Mesenchymal stem cell (in vitro differentiated cells and primary cell): ENCODE measurements at regions not wholly inside any gene's neighbourhood (a gene's known extent, or its start where the extent isn't known, plus 50 kb on each side); places are given as distances from the start of the nearest gene placed in this dataset.

ENCODE experiments used
- DNase-seq: peaks from one replicate; pipeline ENCODE4 v3.0.0-alpha.2; 2013
- H2AFZ ChIP-seq: one replicate; pipeline ENCODE4 v1.6.1; 2013; ENCODE audit warnings: low read depth, mild to moderate bottlenecking, control low read depth, inconsistent platforms, low read length, moderate library complexity
- H2AK5ac ChIP-seq: 2 replicates; pipeline ENCODE4 v1.6.1; 2013; ENCODE audit warnings: low read length, moderate library complexity, mild to moderate bottlenecking, inconsistent platforms; ENCODE audit not compliant: severe bottlenecking
- H2BK120ac ChIP-seq: one replicate; pipeline ENCODE4 v1.6.1; 2013; ENCODE audit warnings: low read depth, mild to moderate bottlenecking, inconsistent platforms, low read length, moderate library complexity
- H2BK12ac ChIP-seq, 2 experiments: one replicate each; pipeline ENCODE4 v1.6.1; 2013; ENCODE audit warnings: inconsistent platforms in 2 of 2, low read length in 2 of 2, mild to moderate bottlenecking in 2 of 2, moderate library complexity in 2 of 2, control low read depth in 1 of 2
- H2BK15ac ChIP-seq: one replicate; pipeline ENCODE4 v1.6.1; 2013; ENCODE audit warnings: mild to moderate bottlenecking, low read depth, inconsistent platforms; ENCODE audit not compliant: poor library complexity, severe bottlenecking
- H2BK5ac ChIP-seq: 2 replicates; pipeline ENCODE4 v1.6.1; 2013; ENCODE audit warnings: low read depth, mild to moderate bottlenecking, low read length, control low read depth, inconsistent platforms; ENCODE audit not compliant: poor library complexity, severe bottlenecking
- H3K14ac ChIP-seq, 2 experiments: one replicate each; pipeline ENCODE4 v1.6.1; 2013; ENCODE audit warnings: inconsistent platforms in 2 of 2, low read length in 2 of 2, control low read depth in 1 of 2, mild to moderate bottlenecking in 1 of 2, moderate library complexity in 1 of 2
- H3K18ac ChIP-seq, 2 experiments: one replicate each; pipeline ENCODE4 v1.6.1; 2013; ENCODE audit warnings: inconsistent platforms in 2 of 2, low read length in 2 of 2, control low read depth in 1 of 2, low read depth in 1 of 2, mild to moderate bottlenecking in 1 of 2
- H3K23ac ChIP-seq, 2 experiments: one replicate each; pipeline ENCODE4 v1.6.1; 2013; ENCODE audit warnings: inconsistent platforms in 2 of 2, low read length in 2 of 2, mild to moderate bottlenecking in 2 of 2, moderate library complexity in 2 of 2, control low read depth in 1 of 2
- H3K27ac ChIP-seq: 2 replicates; pipeline ENCODE4 v1.5.1; 2013; ENCODE audit warnings: mild to moderate bottlenecking, moderate library complexity, low read length, control low read depth, inconsistent platforms; ENCODE audit not compliant: poor library complexity, severe bottlenecking
- H3K27me3 ChIP-seq, 2 experiments: 2 replicates each; pipeline versions ENCODE4 v1.6.1 to v1.7.0; 2013; ENCODE audit warnings: low read length in 2 of 2, mild to moderate bottlenecking in 2 of 2, moderate library complexity in 2 of 2, control low read depth in 1 of 2, inconsistent platforms in 1 of 2; ENCODE audit not compliant: control insufficient read depth in 1 of 2, insufficient read depth in 1 of 2
- H3K36me3 ChIP-seq, 2 experiments: 2 replicates each; pipeline versions ENCODE4 v1.6.1 to v1.7.0; 2013; ENCODE audit warnings: low read length in 2 of 2, control low read depth in 1 of 2, inconsistent platforms in 1 of 2, low read depth in 1 of 2, mild to moderate bottlenecking in 1 of 2; ENCODE audit not compliant: insufficient read depth in 2 of 2, control insufficient read depth in 1 of 2
- H3K4ac ChIP-seq, 2 experiments: one replicate each; pipeline ENCODE4 v1.6.1; 2013; ENCODE audit warnings: inconsistent platforms in 2 of 2, low read length in 2 of 2, mild to moderate bottlenecking in 2 of 2, moderate library complexity in 2 of 2, control low read depth in 1 of 2, low read depth in 1 of 2
- H3K4me1 ChIP-seq: 2 replicates; pipeline ENCODE4 v1.6.1; 2013; ENCODE audit warnings: low read depth, low read length, control low read depth; ENCODE audit not compliant: control insufficient read depth, insufficient read depth
- H3K4me2 ChIP-seq: 2 replicates; pipeline ENCODE4 v1.6.1; 2013; ENCODE audit warnings: low read length, mild to moderate bottlenecking, inconsistent platforms; ENCODE audit not compliant: poor library complexity, severe bottlenecking
- H3K4me3 ChIP-seq, 2 experiments: 2 replicates each; pipeline versions ENCODE4 v1.5.1 to v1.7.0; 2013; ENCODE audit warnings: low read length in 2 of 2, mild to moderate bottlenecking in 2 of 2, control low read depth in 1 of 2, low read depth in 1 of 2; ENCODE audit not compliant: insufficient read depth in 1 of 2
- H3K79me1 ChIP-seq: replicated peaks from 2 replicates; pipeline ENCODE4 v1.6.1; 2013; ENCODE audit warnings: mild to moderate bottlenecking, control low read depth, low read length, inconsistent platforms; ENCODE audit not compliant: poor library complexity, severe bottlenecking
- H3K9ac ChIP-seq: 2 replicates; pipeline ENCODE4 v1.7.0; 2013; ENCODE audit warnings: mild to moderate bottlenecking, low read length, moderate library complexity
- H3K9me3 ChIP-seq: 2 replicates; pipeline ENCODE4 v1.7.0; 2013; ENCODE audit warnings: mild to moderate bottlenecking, low read length; ENCODE audit not compliant: control insufficient read depth
- H4K8ac ChIP-seq: one replicate; pipeline ENCODE4 v1.6.1; 2013; ENCODE audit warnings: inconsistent platforms, mild to moderate bottlenecking, low read length, moderate library complexity
- H4K91ac ChIP-seq: one replicate; pipeline ENCODE4 v1.6.1; 2013; ENCODE audit warnings: mild to moderate bottlenecking, low read length, inconsistent platforms
- WGBS: methylation state at CpG from one replicate; pipeline ENCODE4 v1.1.7; 2013; ENCODE audit warnings: mixed read lengths; 5-methylcytosine and 5-hydroxymethylcytosine counted together

- no peak overlapping the region for H2BK5ac ChIP-seq
Observed at GRCh38 chr1:14031461-14031860, 331.5 kb downstream of the PRDM2 start.

GRCh38 chr1:14034506-14034905 is 334.5 kb downstream of the PRDM2 start:
- no peak overlapping the region for H2BK12ac ChIP-seq
- H2BK15ac ChIP-seq: no peak overlapping the region
- peaks cover 24% of the 10 kb centered on the region for H3K9me3 ChIP-seq
- H4K8ac ChIP-seq: no peak overlapping the region
- no peak overlapping the region for H3K14ac ChIP-seq
- H2BK5ac ChIP-seq: no peak overlapping the region
- H3K4ac ChIP-seq: no peak overlapping the region
- H3K36me3 ChIP-seq: no peaks in the 10 kb centered on the region
- no peak for DNase-seq
- H2AFZ ChIP-seq: no peak overlapping the region
- H3K4me1 ChIP-seq: no peaks in the 10 kb centered on the region
- H3K9ac ChIP-seq: no peak overlapping the region
- no peak overlapping the region for H3K18ac ChIP-seq
- H2BK120ac ChIP-seq: no peak overlapping the region
- no peaks in the 10 kb centered on the region for H3K79me1 ChIP-seq
- H3K4me2 ChIP-seq: no peak overlapping the region
- no peak overlapping the region for H4K91ac ChIP-seq
- 78% methylated on average over 5 of the region's 5 CpGs for WGBS
- no peak overlapping the region for H3K4me3 ChIP-seq
- H2AK5ac ChIP-seq: no peak overlapping the region
- H3K27me3 ChIP-seq: no peaks in the 10 kb centered on the region
- H3K23ac ChIP-seq: no peak overlapping the region
- H3K27ac ChIP-seq: no peak overlapping the region

More at GRCh38 chr1:14031461-14031860, 331.5 kb downstream of the PRDM2 start:
- 31% methylated on average over 3 of the region's 3 CpGs for WGBS
- Histone ChIP-seq H3K4ac (no peak overlapping the region), H2BK12ac (no peak overlapping the region), H3K4me3 (no peak overlapping the region), H3K79me1 (no peaks in the 10 kb centered on the region), H3K14ac (no peak overlapping the region), H3K4me1 (no peaks in the 10 kb centered on the region), H3K9ac (no peak overlapping the region), H2BK15ac (no peak overlapping the region), H2AK5ac (no peak overlapping the region), H3K27me3 (no peaks in the 10 kb centered on the region), H3K27ac (no peak overlapping the region), H4K91ac (no peak overlapping the region), H4K8ac (no peak overlapping the region), H3K36me3 (no peaks in the 10 kb centered on the region), H3K9me3 (peaks cover 28% of the 10 kb centered on the region), H3K23ac (no peak overlapping the region), H3K4me2 (no peak overlapping the region), H2AFZ (no peak overlapping the region), H3K18ac (no peak overlapping the region), H2BK120ac (no peak overlapping the region)
- DNase-seq: no peak

GRCh38 chr1:14037101-14037847 is 337.3 kb downstream of the PRDM2 start:
- Histone ChIP-seq H3K23ac (no peak overlapping the region), H3K18ac (no peak overlapping the region), H4K91ac (no peak overlapping the region), H4K8ac (no peak overlapping the region), H2AFZ (no peak overlapping the region), H3K4ac (no peak overlapping the region), H3K9ac (no peak overlapping the region), H2BK15ac (no peak overlapping the region), H3K79me1 (no peaks in the 10 kb centered on the region), H3K27me3 (no peaks in the 10 kb centered on the region), H3K27ac (no peak overlapping the region), H3K9me3 (peaks cover 35% of the 10 kb centered on the region), H2BK5ac (no peak overlapping the region), H2BK120ac (no peak overlapping the region), H3K14ac (no peak overlapping the region), H3K4me2 (no peak overlapping the region), H2AK5ac (no peak overlapping the region), H2BK12ac (no peak overlapping the region), H3K4me3 (no peak overlapping the region), H3K4me1 (no peaks in the 10 kb centered on the region), H3K36me3 (no peaks in the 10 kb centered on the region)
- DNase-seq: no peak
- 69% methylated on average over 6 of the region's 6 CpGs for WGBS

GRCh38 chr1:14039582-14040430 is 339.8 kb downstream of the PRDM2 start:
- Histone ChIP-seq H3K14ac (no peak overlapping the region), H3K4me1 (no peaks in the 10 kb centered on the region), H3K4me2 (no peak overlapping the region), H2BK15ac (no peak overlapping the region), H3K9me3 (peaks cover 18% of the 10 kb centered on the region), H3K18ac (no peak overlapping the region), H2BK5ac (no peak overlapping the region), H3K36me3 (no peaks in the 10 kb centered on the region), H3K4ac (no peak overlapping the region), H3K4me3 (no peak overlapping the region), H3K79me1 (no peaks in the 10 kb centered on the region), H4K91ac (no peak overlapping the region), H2AK5ac (no peak overlapping the region), H2BK120ac (no peak overlapping the region), H2BK12ac (no peak overlapping the region), H3K27ac (no peak overlapping the region), H4K8ac (no peak overlapping the region), H3K27me3 (no peaks in the 10 kb centered on the region), H3K23ac (no peak overlapping the region), H3K9ac (no peak overlapping the region), H2AFZ (no peak overlapping the region)
- WGBS: 53% methylated on average over 10 of the region's 11 CpGs
- no peak for DNase-seq
